ENCODE measurements at regions not wholly inside any gene's neighbourhood (a gene's known extent, or its start where the extent isn't known, plus 50 kb on each side); places are given as distances from the start of the nearest gene placed in this dataset.

- DNase-seq: no peak
- no peaks in the 10 kb centered on the region for H3K4me1 Mint-ChIP-seq
- no peaks in the 10 kb centered on the region for H3K9me3 Mint-ChIP-seq
- H3K36me3 Mint-ChIP-seq: no peaks in the 10 kb centered on the region
- CTCF ChIA-PET: no interaction called here
- peaks cover 20% of the 10 kb centered on the region for H3K27me3 Mint-ChIP-seq
- H3K4me3 Mint-ChIP-seq: no peak overlapping the region
- H3K27ac Mint-ChIP-seq: no peak overlapping the region
These were observed 291.6 kb downstream of the TNS1 start for GRCh38 chr2:217711188-217711587.

DNA sequence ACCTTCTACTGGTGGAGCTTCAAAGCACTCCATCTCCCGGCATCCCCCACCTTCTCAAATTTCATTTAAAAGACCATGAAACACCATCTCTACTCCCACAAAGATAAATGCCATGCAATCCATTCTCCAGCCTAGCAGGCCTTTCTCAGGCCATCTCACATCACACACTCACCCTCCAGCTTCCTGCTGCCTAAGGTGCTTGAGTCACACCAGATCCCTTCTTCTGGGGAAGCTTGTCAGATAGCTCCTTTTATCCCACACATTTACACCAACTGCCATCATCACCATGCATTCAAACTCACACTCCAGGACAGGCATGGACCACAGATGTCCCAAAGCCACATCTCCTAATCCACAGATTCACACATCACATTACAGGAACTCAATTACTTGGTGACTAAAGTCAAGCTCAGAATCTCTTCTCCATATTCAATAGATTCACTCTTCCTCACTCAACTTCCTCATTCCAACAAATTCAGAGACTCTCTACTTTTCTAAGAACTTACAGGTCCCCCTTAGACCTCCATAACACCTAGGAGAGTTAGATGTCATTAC, 292.5 kb downstream of the TNS1 start:
- H3K27me3 Mint-ChIP-seq: peaks cover 20% of the 10 kb centered on the region
- DNase-seq: no peak
- no peak overlapping the region for H3K27ac Mint-ChIP-seq
- no peaks in the 10 kb centered on the region for H3K36me3 Mint-ChIP-seq
- CTCF ChIA-PET: interaction anchor here (0.8 to 1.2 kb wide), 3 partner anchors 60 to 199 kb away, joined by 3 read pairs; no protein-coding TSS in a partner anchor
- H3K4me3 Mint-ChIP-seq: no peak overlapping the region
- no peaks in the 10 kb centered on the region for H3K4me1 Mint-ChIP-seq
- H3K9me3 Mint-ChIP-seq: no peaks in the 10 kb centered on the region

DNA sequence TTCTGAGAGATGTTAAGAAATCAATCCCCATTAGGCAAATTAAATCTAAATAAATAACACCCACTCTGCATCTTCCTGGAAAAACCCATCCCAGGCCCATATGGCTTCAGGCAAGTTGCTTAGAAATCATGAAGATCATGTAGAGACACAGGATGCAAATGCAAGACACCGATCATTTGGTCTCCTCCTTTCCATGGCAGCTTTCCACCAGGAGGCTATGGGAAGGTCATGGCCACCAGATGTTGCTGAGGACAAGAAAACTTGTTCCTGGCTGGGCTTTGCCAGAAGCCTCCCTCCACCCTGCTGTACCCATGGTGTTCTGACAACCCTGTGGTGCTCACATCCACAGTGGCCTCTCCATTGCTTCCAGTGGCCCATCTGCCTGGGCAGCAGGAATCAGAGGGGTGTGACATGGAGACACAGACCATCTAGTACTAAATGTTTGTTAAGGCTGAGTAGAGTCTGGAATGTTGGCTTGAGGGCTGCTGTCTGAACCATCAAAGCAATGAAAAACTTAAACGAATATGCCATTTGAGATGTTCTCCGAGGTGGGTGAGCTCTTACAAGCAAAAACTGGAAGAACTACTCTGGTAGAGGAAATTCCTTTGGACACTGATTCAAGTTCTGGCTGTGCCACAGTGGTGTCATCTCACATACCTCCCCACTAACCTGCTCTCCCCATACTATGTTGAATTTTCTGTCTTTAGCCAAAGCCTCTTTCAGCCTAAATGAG, 293.2 kb downstream of the TNS1 start:
- no peak overlapping the region for H3K27ac Mint-ChIP-seq
- H3K9me3 Mint-ChIP-seq: no peaks in the 10 kb centered on the region
- CTCF ChIA-PET: interaction anchor here (0.8 to 1.2 kb wide), 3 partner anchors 59 to 199 kb away, joined by 3 read pairs; no protein-coding TSS in a partner anchor
- H3K36me3 Mint-ChIP-seq: no peaks in the 10 kb centered on the region
- no peak for DNase-seq
- H3K4me3 Mint-ChIP-seq: no peak overlapping the region
- H3K4me1 Mint-ChIP-seq: no peaks in the 10 kb centered on the region
- peaks cover 24% of the 10 kb centered on the region for H3K27me3 Mint-ChIP-seq

DNA sequence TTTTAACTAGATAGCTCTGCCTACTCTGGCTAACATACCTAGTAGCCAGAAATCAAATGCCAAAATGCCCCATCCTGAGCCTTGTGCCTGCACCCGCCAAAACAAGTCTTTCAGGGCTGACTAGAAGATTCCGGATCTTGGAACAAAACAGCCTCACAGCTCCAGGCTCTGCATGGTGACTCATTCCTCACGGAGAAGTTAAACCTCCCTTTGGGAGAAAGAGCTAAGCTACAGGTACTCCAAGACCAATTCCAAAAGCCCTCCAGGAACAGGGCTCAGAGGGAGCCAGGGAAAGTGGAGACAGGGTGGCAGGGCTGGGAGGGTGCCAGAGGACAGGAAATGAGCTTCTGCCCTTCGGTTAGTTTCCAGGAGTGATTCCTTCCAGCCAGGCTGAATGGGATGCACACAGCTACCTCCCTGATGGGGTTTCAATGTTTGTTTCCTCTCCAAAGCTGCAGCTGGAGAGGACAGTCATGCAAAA, 295.6 kb downstream of the TNS1 start:
- no peaks in the 10 kb centered on the region for H3K36me3 Mint-ChIP-seq
- H3K9me3 Mint-ChIP-seq: no peaks in the 10 kb centered on the region
- H3K4me3 Mint-ChIP-seq: no peak overlapping the region
- H3K27me3 Mint-ChIP-seq: peaks cover 21% of the 10 kb centered on the region
- CTCF ChIA-PET: interaction anchor here (0.6 kb wide), 1 partner anchor 301 kb away, joined by 5 read pairs; no protein-coding TSS in a partner anchor
- no peak overlapping the region for H3K27ac Mint-ChIP-seq
- no peaks in the 10 kb centered on the region for H3K4me1 Mint-ChIP-seq
- DNase-seq: no peak

DNA sequence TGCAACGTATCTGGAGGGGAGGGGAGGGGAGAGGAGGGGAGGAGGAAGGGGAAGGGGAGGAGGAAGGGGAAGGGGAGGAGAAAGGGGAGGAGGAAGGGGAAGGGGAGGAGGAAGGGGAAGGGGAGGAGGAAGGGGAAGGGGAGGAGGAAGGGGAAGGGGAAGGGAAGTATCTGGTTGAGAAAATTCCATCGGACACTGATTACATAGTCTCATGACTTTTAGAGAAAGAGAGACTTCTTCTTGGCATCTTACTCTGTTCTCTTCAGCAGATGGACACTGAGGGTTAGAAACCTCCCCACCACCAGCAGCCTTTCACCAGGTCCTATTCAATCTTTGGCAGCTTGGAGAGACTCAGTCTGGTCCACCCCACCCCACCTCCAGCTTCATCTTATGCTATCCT, 296.3 kb downstream of the TNS1 start:
- Mint-ChIP-seq H3K9me3 (no peaks in the 10 kb centered on the region), H3K27ac (no peak overlapping the region), H3K4me3 (no peak overlapping the region), H3K27me3 (peaks cover 20% of the 10 kb centered on the region), H3K4me1 (no peaks in the 10 kb centered on the region), H3K36me3 (no peaks in the 10 kb centered on the region)
- no peak for DNase-seq
- CTCF ChIA-PET: no interaction called here

DNA sequence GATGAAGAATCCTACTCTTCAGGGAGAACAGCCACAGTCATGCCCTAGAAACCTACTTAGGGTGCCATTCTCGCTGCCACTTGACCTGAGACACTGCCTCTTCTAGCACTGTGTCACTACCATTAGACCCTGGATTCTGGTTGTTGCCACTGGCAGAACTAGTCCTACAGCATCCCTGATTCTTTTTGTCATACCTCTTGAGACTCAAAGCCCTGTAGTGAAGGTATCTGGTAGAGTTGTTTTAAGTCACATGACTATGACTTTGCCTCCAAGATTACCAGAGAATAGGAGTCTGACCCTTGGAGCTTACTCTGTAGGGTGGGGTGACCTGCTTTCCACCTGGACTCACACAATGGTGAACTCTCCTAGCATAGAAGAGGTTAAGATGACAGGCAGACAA, 296.7 kb downstream of the TNS1 start:
- CTCF ChIA-PET: no interaction called here
- Mint-ChIP-seq H3K4me3 (no peak overlapping the region), H3K27me3 (peaks cover 17% of the 10 kb centered on the region), H3K27ac (no peak overlapping the region), H3K9me3 (no peaks in the 10 kb centered on the region), H3K36me3 (no peaks in the 10 kb centered on the region), H3K4me1 (no peaks in the 10 kb centered on the region)
- DNase-seq: no peak

- peaks cover 17% of the 10 kb centered on the region for H3K27me3 Mint-ChIP-seq
- no peaks in the 10 kb centered on the region for H3K9me3 Mint-ChIP-seq
- CTCF ChIA-PET: interaction anchor here (1.0 kb wide), 1 partner anchor 8 kb away, joined by 4 read pairs; no protein-coding TSS in a partner anchor
- no peaks in the 10 kb centered on the region for H3K36me3 Mint-ChIP-seq
- no peak overlapping the region for H3K4me3 Mint-ChIP-seq
- H3K27ac Mint-ChIP-seq: no peak overlapping the region
- H3K4me1 Mint-ChIP-seq: no peaks in the 10 kb centered on the region
- no peak for DNase-seq
These were observed 297.3 kb downstream of the TNS1 start for GRCh38 chr2:217705461-217705860.

DNA sequence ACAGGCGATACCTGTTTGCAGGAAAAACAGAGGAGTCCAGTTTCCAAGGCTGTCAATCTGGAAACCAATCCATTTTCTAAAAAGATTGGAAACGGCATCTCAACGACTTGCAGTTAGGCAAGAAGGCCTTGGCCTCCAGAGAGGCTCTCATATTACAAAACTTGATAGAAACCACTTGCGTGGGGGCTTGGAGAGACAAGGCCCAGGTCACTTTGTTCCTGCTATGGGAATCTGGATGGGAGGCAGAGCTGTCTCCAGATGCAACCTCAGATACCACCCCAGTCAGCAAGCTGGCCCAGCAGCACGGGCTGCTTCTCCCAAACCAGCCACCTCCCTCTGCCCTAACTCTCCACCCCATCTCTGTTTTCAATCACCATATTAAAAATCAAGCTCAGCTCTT, 298.8 kb downstream of the TNS1 start:
- H3K27ac Mint-ChIP-seq: no peak overlapping the region
- H3K4me1 Mint-ChIP-seq: no peaks in the 10 kb centered on the region
- H3K4me3 Mint-ChIP-seq: no peak overlapping the region
- H3K9me3 Mint-ChIP-seq: no peaks in the 10 kb centered on the region
- peaks cover 17% of the 10 kb centered on the region for H3K27me3 Mint-ChIP-seq
- CTCF ChIA-PET: no interaction called here
- H3K36me3 Mint-ChIP-seq: no peaks in the 10 kb centered on the region
- no peak for DNase-seq

DNA sequence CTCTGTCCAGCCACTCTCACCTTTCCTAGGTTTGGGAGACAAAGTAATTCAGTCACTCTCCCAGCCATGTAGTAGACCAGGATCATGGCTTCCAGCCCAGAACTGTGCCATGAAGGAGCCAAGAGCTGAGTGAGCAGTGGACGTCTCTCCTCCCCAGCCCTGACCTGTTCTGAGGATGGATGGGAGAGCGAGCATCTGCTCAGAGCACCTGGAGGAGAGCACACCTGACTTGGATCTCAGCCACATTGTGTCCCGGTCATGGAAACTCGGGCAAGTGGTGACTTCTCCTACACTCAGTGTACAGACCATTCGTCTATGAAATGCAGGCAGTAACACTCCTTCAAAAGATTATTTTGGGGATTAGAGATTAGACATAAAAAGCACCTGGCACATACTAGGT, 299.7 kb downstream of the TNS1 start:
- CTCF ChIA-PET: interaction anchor here (1.6 kb wide), 1 partner anchor 10 kb away, joined by 3 read pairs; no protein-coding TSS in a partner anchor
- Mint-ChIP-seq H3K27me3 (peaks cover 17% of the 10 kb centered on the region), H3K36me3 (no peaks in the 10 kb centered on the region), H3K27ac (no peak overlapping the region), H3K9me3 (no peaks in the 10 kb centered on the region), H3K4me3 (no peak overlapping the region), H3K4me1 (no peaks in the 10 kb centered on the region)
- DNase-seq: no peak

DNA sequence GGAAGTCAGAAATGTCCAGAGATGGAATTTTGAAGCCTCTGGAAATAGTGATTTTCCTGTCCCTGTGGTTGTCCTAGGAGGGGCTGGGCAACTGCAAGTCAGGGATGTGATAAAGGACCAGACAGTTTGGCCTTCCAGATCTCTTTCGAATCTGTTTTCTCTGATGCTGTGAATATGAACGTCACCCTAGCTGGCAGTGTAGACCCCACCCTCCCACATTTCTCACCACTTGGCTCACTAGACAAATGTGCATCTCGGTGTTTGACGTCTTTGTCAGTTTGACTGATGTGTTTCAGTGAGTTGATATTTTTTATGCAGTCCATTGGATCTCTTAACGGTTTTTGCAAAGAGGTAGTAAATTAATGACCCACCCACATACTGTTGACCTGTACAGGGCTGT, 301.2 kb downstream of the TNS1 start:
- no peak overlapping the region for H3K27ac Mint-ChIP-seq
- DNase-seq: no peak
- CTCF ChIA-PET: interaction anchor here (1.6 kb wide), 1 partner anchor 11 kb away, joined by 3 read pairs; no protein-coding TSS in a partner anchor
- H3K4me1 Mint-ChIP-seq: no peaks in the 10 kb centered on the region
- H3K9me3 Mint-ChIP-seq: no peaks in the 10 kb centered on the region
- no peaks in the 10 kb centered on the region for H3K36me3 Mint-ChIP-seq
- H3K27me3 Mint-ChIP-seq: peaks cover 9% of the 10 kb centered on the region
- H3K4me3 Mint-ChIP-seq: no peak overlapping the region

DNA sequence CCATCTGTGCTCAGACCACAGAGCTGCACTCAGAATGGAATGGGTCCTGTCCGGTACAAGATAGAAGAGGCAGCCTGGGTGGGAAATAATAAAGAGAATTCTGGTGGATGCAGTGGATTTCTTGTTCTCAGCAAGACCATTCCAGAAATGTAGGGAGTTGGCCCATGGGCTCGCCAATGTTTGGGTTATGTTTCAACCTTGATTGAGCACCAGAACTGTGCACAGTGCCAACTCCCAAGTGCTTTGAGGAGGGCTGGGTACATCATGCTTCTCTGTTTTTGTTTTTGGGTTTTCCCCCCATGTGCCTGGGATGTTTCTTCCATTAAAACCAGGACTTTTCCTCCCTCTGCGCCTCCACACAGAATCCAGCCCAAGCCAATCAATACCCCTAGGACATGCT, 304.1 kb downstream of the TNS1 start:
- Mint-ChIP-seq H3K36me3 (no peaks in the 10 kb centered on the region), H3K4me3 (no peak overlapping the region), H3K27me3 (peaks cover 4% of the 10 kb centered on the region), H3K4me1 (no peaks in the 10 kb centered on the region), H3K27ac (no peak overlapping the region), H3K9me3 (no peaks in the 10 kb centered on the region)
- CTCF ChIA-PET: no interaction called here
- DNase-seq: no peak

GRCh38 chr2:217695033-217695520, 307.7 kb downstream of the TNS1 start:
- no peaks in the 10 kb centered on the region for H3K9me3 Mint-ChIP-seq
- H3K27me3 Mint-ChIP-seq: no peaks in the 10 kb centered on the region
- no peak for DNase-seq
- no peaks in the 10 kb centered on the region for H3K36me3 Mint-ChIP-seq
- no peaks in the 10 kb centered on the region for H3K4me1 Mint-ChIP-seq
- CTCF ChIA-PET: interaction anchor here (2.1 kb wide), 1 partner anchor 18 kb away, joined by 5 read pairs; no protein-coding TSS in a partner anchor
- no peak overlapping the region for H3K4me3 Mint-ChIP-seq
- no peak overlapping the region for H3K27ac Mint-ChIP-seq

GRCh38 chr2:217694291-217694690, 308.5 kb downstream of the TNS1 start:
- no peak for DNase-seq
- Mint-ChIP-seq H3K27me3 (no peaks in the 10 kb centered on the region), H3K4me1 (no peaks in the 10 kb centered on the region), H3K27ac (no peak overlapping the region), H3K9me3 (no peaks in the 10 kb centered on the region), H3K36me3 (no peaks in the 10 kb centered on the region), H3K4me3 (no peak overlapping the region)
- CTCF ChIA-PET: interaction anchor here (2.1 kb wide), 1 partner anchor 19 kb away, joined by 5 read pairs; no protein-coding TSS in a partner anchor

GRCh38 chr2:217693363-217693762, 309.4 kb downstream of the TNS1 start:
- DNase-seq: no peak
- Mint-ChIP-seq H3K4me3 (no peak overlapping the region), H3K9me3 (no peaks in the 10 kb centered on the region), H3K27ac (no peak overlapping the region), H3K36me3 (no peaks in the 10 kb centered on the region), H3K4me1 (no peaks in the 10 kb centered on the region), H3K27me3 (no peaks in the 10 kb centered on the region)
- CTCF ChIA-PET: interaction anchor here (1.5 kb wide), 1 partner anchor 43 kb away, joined by 4 read pairs; no protein-coding TSS in a partner anchor

Data from activated naive CD4-positive, alpha-beta T cell treated with anti-CD3 and anti-CD28 coated beads, Interleukin-2, amount 10 ng/mL, durations not matched to agents 7 days and 5 days (primary cell).